MM.1S (cell line): ENCODE measurements at regions not wholly inside any gene's neighbourhood (a gene's known extent, or its start where the extent isn't known, plus 50 kb on each side); places are given as distances from the start of the nearest gene placed in this dataset.

ENCODE experiments used
- DNase-seq: peaks from one replicate; pipeline ENCODE4 v3.0.0-alpha.2; 2015
- H2AFZ ChIP-seq: fragments of 300-600 bp; sonication (generic); 2 replicates; pipeline ENCODE4 v1.6.0; 2016; ENCODE audit warnings: antibody characterized with exemption, low read length
- H3F3A ChIP-seq: fragments of 300-600 bp; sonication (generic); 2 replicates; pipeline ENCODE4 v1.6.1; 2016; ENCODE audit warnings: mild to moderate bottlenecking, antibody characterized with exemption, low read length, moderate library complexity, mixed read lengths; ENCODE audit not compliant: insufficient read depth
- H3K27ac ChIP-seq: fragments of 300-600 bp; sonication (generic); 2 replicates; pipeline ENCODE4 v1.5.1; 2016; ENCODE audit warnings: mild to moderate bottlenecking, low read length
- H3K27me3 ChIP-seq: fragments of 300-600 bp; sonication (generic); replicated peaks from 2 replicates; pipeline ENCODE4 v1.6.0; 2016; ENCODE audit warnings: low read length; ENCODE audit not compliant: insufficient read depth
- H3K36me3 ChIP-seq: fragments of 300-600 bp; sonication (generic); replicated peaks from 2 replicates; pipeline ENCODE4 v1.6.1; 2016; ENCODE audit warnings: mild to moderate bottlenecking, low read length, mixed read lengths; ENCODE audit not compliant: insufficient read depth
- H3K4me1 ChIP-seq: fragments of 300-600 bp; sonication (generic); 2 replicates; pipeline ENCODE4 v1.6.1; 2016; ENCODE audit warnings: low read length, mixed read lengths
- H3K4me2 ChIP-seq: fragments of 300-600 bp; sonication (generic); 2 replicates; pipeline ENCODE4 v1.6.0; 2016; ENCODE audit warnings: low read depth, low read length
- H3K4me3 ChIP-seq: fragments of 300-600 bp; sonication (generic); 2 replicates; pipeline ENCODE4 v1.5.1; 2016; ENCODE audit warnings: low read length, mixed read lengths
- H3K79me2 ChIP-seq: fragments of 300-600 bp; sonication (generic); 2 replicates; pipeline ENCODE4 v1.6.1; 2016; ENCODE audit warnings: mixed run types, low read length, mixed read lengths
- H3K9ac ChIP-seq: fragments of 300-600 bp; sonication (generic); 2 replicates; pipeline ENCODE4 v1.6.1; 2016; ENCODE audit warnings: low read length, mixed read lengths
- H3K9me2 ChIP-seq: fragments of 300-600 bp; sonication (generic); replicated peaks from 2 replicates; pipeline ENCODE4 v1.6.1; 2016; ENCODE audit warnings: mild to moderate bottlenecking, low read length, mixed read lengths; ENCODE audit not compliant: insufficient read depth
- H3K9me3 ChIP-seq: fragments of 300-600 bp; sonication (generic); replicated peaks from 2 replicates; pipeline ENCODE4 v1.6.1; 2016; ENCODE audit warnings: mild to moderate bottlenecking, low read length, mixed read lengths; ENCODE audit not compliant: insufficient read depth
- H4K20me1 ChIP-seq: fragments of 300-600 bp; sonication (generic); 2 replicates; pipeline ENCODE4 v1.6.1; 2016; ENCODE audit warnings: mild to moderate bottlenecking, low read length, moderate library complexity, mixed read lengths; ENCODE audit not compliant: insufficient read depth
- CTCF ChIP-seq: fragments of 300-600 bp; sonication (generic); IDR thresholded peaks from 2 replicates; pipeline ENCODE4 v1.5.1; 2016; ENCODE audit warnings: antibody characterized with exemption, low read length, mixed read lengths
- EZH2 ChIP-seq: fragments of 300-600 bp; sonication (generic); optimal IDR thresholded peaks from 2 replicates; pipeline ENCODE3; 2017; ENCODE audit warnings: low read depth, mild to moderate bottlenecking, antibody characterized with exemption, low read length, mixed read lengths
- EZH2phosphoT487 ChIP-seq: fragments of 300-600 bp; sonication (generic); IDR thresholded peaks from 2 replicates; pipeline ENCODE4 v1.6.1; 2018; ENCODE audit warnings: antibody characterized with exemption, low read length

- H3K9me3 ChIP-seq: no peaks in the 10 kb centered on the region
- H3K27me3 ChIP-seq: no peaks in the 10 kb centered on the region
- no peak for DNase-seq
- no peak overlapping the region for H3K4me3 ChIP-seq
- H3K9ac ChIP-seq: no peak overlapping the region
- TF ChIP-seq CTCF (no peak), EZH2 (no peak), EZH2phosphoT487 (no peak)
- no peaks in the 10 kb centered on the region for H4K20me1 ChIP-seq
- H3K4me2 ChIP-seq: no peak overlapping the region
- H3K79me2 ChIP-seq: no peaks in the 10 kb centered on the region
- no peaks in the 10 kb centered on the region for H3F3A ChIP-seq
- no peaks in the 10 kb centered on the region for H3K9me2 ChIP-seq
- H3K27ac ChIP-seq: no peak overlapping the region
- no peaks in the 10 kb centered on the region for H3K4me1 ChIP-seq
- H3K36me3 ChIP-seq: no peaks in the 10 kb centered on the region
- H2AFZ ChIP-seq: no peak overlapping the region
These were observed 150.7 kb downstream of the CCDC34 start for GRCh38 chr11:27212248-27212780.

- no peak overlapping the region for H2AFZ ChIP-seq
- no peaks in the 10 kb centered on the region for H3K36me3 ChIP-seq
- H3K4me3 ChIP-seq: no peak overlapping the region
- no peaks in the 10 kb centered on the region for H3K9me2 ChIP-seq
- H3K4me2 ChIP-seq: no peak overlapping the region
- H3K79me2 ChIP-seq: no peaks in the 10 kb centered on the region
- no peaks in the 10 kb centered on the region for H3K27me3 ChIP-seq
- H3K4me1 ChIP-seq: no peaks in the 10 kb centered on the region
- H4K20me1 ChIP-seq: no peaks in the 10 kb centered on the region
- DNase-seq: no peak
- no peak overlapping the region for H3K27ac ChIP-seq
- H3K9ac ChIP-seq: no peak overlapping the region
- TF ChIP-seq EZH2 (no peak), EZH2phosphoT487 (no peak), CTCF (peak; percentile 34)
- no peaks in the 10 kb centered on the region for H3F3A ChIP-seq
- no peaks in the 10 kb centered on the region for H3K9me3 ChIP-seq
These were observed 151.5 kb downstream of the CCDC34 start for GRCh38 chr11:27211370-27212127.

GRCh38 chr11:27210531-27210930 lies 152.5 kb downstream of the CCDC34 start:
- H3K27ac ChIP-seq: no peak overlapping the region
- TF ChIP-seq CTCF: no peak
- TF ChIP-seq EZH2phosphoT487: no peak
- TF ChIP-seq EZH2: no peak
- H3K36me3 ChIP-seq: no peaks in the 10 kb centered on the region

More at GRCh38 chr11:27210531-27210930, 152.5 kb downstream of the CCDC34 start:
- DNase-seq: no peak
- Histone ChIP-seq H3K79me2 (no peaks in the 10 kb centered on the region), H3K4me1 (no peaks in the 10 kb centered on the region), H3K9ac (no peak overlapping the region), H3K27me3 (no peaks in the 10 kb centered on the region), H3F3A (no peaks in the 10 kb centered on the region), H3K4me3 (no peak overlapping the region), H4K20me1 (no peaks in the 10 kb centered on the region), H3K9me2 (no peaks in the 10 kb centered on the region), H3K4me2 (no peak overlapping the region), H3K9me3 (no peaks in the 10 kb centered on the region), H2AFZ (no peak overlapping the region)
